ENCODE measurements at regions not wholly inside any gene's neighbourhood (a gene's known extent, or its start where the extent isn't known, plus 50 kb on each side); places are given as distances from the start of the nearest gene placed in this dataset.

DNA sequence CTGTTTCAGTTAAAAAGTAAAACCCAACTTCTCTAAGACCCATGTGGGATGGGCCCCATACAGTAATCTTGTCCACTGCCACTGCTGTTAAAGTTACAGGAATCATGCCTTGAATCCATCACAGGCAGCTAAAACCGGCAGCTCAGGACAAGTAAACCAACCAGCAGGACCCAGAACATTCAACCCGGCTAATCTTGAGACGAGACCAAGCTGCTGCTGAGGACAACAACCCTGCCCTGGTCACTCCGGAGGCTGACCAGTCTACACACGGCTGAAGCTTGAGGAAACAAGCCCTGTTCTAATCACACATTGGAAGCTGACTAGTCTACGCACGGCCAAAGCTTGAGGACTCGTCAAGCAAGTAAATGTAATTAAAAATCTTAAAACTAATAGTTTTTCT lies 105.2 kb upstream of the ZNF492 start:
- Histone ChIP-seq H2AFZ (ENCODE audit: control insufficient read depth, low read depth, low read length) (no peak overlapping the region), H3K4me1 (ENCODE audit: control insufficient read depth, insufficient read depth, low read length) (no peaks in the 10 kb centered on the region), H3K27me3 (replicated peaks in 1 of 2; ENCODE audit: control insufficient read depth in 2 of 2, insufficient read depth in 2 of 2, low read length in 1 of 2) (no peaks in the 10 kb centered on the region), H3K9me3 (replicated peaks; ENCODE audit: control insufficient read depth, insufficient read depth, low read length) (no peaks in the 10 kb centered on the region; the same call in 2 of the 3 replicates), H3K36me3 (ENCODE audit: control insufficient read depth in 2 of 2, insufficient read depth in 2 of 2, low read length in 1 of 2) (no peaks in the 10 kb centered on the region), H3K9ac (ENCODE audit: control insufficient read depth, insufficient read depth, low read length) (no peak overlapping the region), H3K4me2 (ENCODE audit: control insufficient read depth, insufficient read depth) (no peak overlapping the region), H3K79me2 (ENCODE audit: control insufficient read depth, insufficient read depth, low read length) (no peaks in the 10 kb centered on the region), H4K20me1 (ENCODE audit: control insufficient read depth, insufficient read depth) (no peaks in the 10 kb centered on the region), H3K4me3 (no peak overlapping the region), H3K27ac (ENCODE audit: control insufficient read depth, insufficient read depth) (no peak overlapping the region)
- POLR2A ChIA-PET: no interaction called here
- ATAC-seq (no peak), DNase-seq (ENCODE audit: low read depth, low spot score) (no peak), FAIRE-seq (no peak)
- SMC1A ChIA-PET (ENCODE audit: uncharacterized antibody, unreplicated experiment): no interaction called here
- BruUV-seq (replicated peaks): no TSS peak
- CTCF ChIA-PET: no interaction called here
- WGBS (ENCODE audit: insufficient coverage, insufficient replicate concordance, low lambda C conversion rate, missing lambda C conversion rate): 13% methylated on average over 8 of the region's 8 CpGs
- RAD21 ChIA-PET (ENCODE audit: unreplicated experiment): no interaction called here
- intact Hi-C loops (cut with micrococcal nuclease; ENCODE audit: unreplicated experiment) (no loop called here), in situ Hi-C loops (cut with MboI) (no loop called here)
- no peak for TF ChIP-seq MEF2A (IDR thresholded peaks at IDR 0.05; ENCODE audit: insufficient read depth, low read depth, low read length)
- TF ChIP-seq, protein P1, sequence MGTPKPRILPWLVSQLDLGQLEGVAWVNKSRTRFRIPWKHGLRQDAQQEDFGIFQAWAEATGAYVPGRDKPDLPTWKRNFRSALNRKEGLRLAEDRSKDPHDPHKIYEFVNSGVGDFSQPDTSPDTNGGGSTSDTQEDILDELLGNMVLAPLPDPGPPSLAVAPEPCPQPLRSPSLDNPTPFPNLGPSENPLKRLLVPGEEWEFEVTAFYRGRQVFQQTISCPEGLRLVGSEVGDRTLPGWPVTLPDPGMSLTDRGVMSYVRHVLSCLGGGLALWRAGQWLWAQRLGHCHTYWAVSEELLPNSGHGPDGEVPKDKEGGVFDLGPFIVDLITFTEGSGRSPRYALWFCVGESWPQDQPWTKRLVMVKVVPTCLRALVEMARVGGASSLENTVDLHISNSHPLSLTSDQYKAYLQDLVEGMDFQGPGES (IDR thresholded peaks at IDR 0.05): no peak
- TF ChIP-seq CEBPB (IDR thresholded peaks at IDR 0.05; ENCODE audit: borderline replicate concordance in 1 of 2, low read depth in 2 of 2, low read length in 2 of 2): no peak
- TF ChIP-seq CHD1 (IDR thresholded peaks at IDR 0.05; ENCODE audit: low read depth, low read length): no peak
- no peak for TF ChIP-seq YY1 (IDR thresholded peaks at IDR 0.05; ENCODE audit: low read depth, low read length)
- TF ChIP-seq NR2C1 (IDR thresholded peaks at IDR 0.05): no peak
- TF ChIP-seq FOXK2 (IDR thresholded peaks at IDR 0.05): no peak
- TF ChIP-seq CHD4 (IDR thresholded peaks at IDR 0.05): no peak
- no peak for TF ChIP-seq STAT3 (IDR thresholded peaks at IDR 0.05; ENCODE audit: low read depth, low read length)
- TF ChIP-seq CBX3 (IDR thresholded peaks at IDR 0.05; ENCODE audit: borderline replicate concordance, low read depth): no peak
- no peak for TF ChIP-seq SMAD5 (IDR thresholded peaks at IDR 0.05; ENCODE audit: low read depth)
- no peak for TF ChIP-seq RFX5 (IDR thresholded peaks at IDR 0.05; ENCODE audit: low read depth, low read length)
- TF ChIP-seq HDAC2 (IDR thresholded peaks at IDR 0.05): no peak
